ENCODE measurements at regions not wholly inside any gene's neighbourhood (a gene's known extent, or its start where the extent isn't known, plus 50 kb on each side); places are given as distances from the start of the nearest gene placed in this dataset.

- no peak for TF ChIP-seq CTCF (IDR thresholded peaks at IDR 0.05; ENCODE audit: control insufficient read depth, insufficient read depth, low read depth, low read length, missing control alignments)
- H3K4me3 ChIP-seq (ENCODE audit: control insufficient read depth, low read depth, low read length), result no peak overlapping the region
- DNase-seq (ENCODE audit: low read depth), result no peak
These were observed 586.4 kb downstream of the LMO7 start for GRCh38 chr13:76222511-76222910.

- DNase-seq (ENCODE audit: low read depth), result no peak
- no peak for TF ChIP-seq CTCF (IDR thresholded peaks at IDR 0.05; ENCODE audit: control insufficient read depth, insufficient read depth, low read depth, low read length, missing control alignments)
- H3K4me3 ChIP-seq (ENCODE audit: control insufficient read depth, low read depth, low read length), result no peak overlapping the region
These were observed 580.6 kb downstream of the LMO7 start for GRCh38 chr13:76216729-76217128.

GRCh38 chr13:76214001-76214400 is 577.9 kb downstream of the LMO7 start:
- H3K4me3 ChIP-seq (ENCODE audit: control insufficient read depth, low read depth, low read length), result no peak overlapping the region
- no peak for TF ChIP-seq CTCF (IDR thresholded peaks at IDR 0.05; ENCODE audit: control insufficient read depth, insufficient read depth, low read depth, low read length, missing control alignments)
- DNase-seq (ENCODE audit: low read depth), result no peak

- TF ChIP-seq CTCF (IDR thresholded peaks at IDR 0.05; ENCODE audit: control insufficient read depth, insufficient read depth, low read depth, low read length, missing control alignments), result no peak
- no peak overlapping the region for H3K4me3 ChIP-seq (ENCODE audit: control insufficient read depth, low read depth, low read length)
- no peak for DNase-seq (ENCODE audit: low read depth)
These were observed 577.3 kb downstream of the LMO7 start for GRCh38 chr13:76213423-76213904.

GRCh38 chr13:76210262-76210661 is 574.1 kb downstream of the LMO7 start:
- DNase-seq (ENCODE audit: low read depth), result no peak

GRCh38 chr13:76198568-76199163 is 562.5 kb downstream of the LMO7 start:
- TF ChIP-seq CTCF (IDR thresholded peaks at IDR 0.05; ENCODE audit: control insufficient read depth, insufficient read depth, low read depth, low read length, missing control alignments), result no peak
- H3K4me3 ChIP-seq (ENCODE audit: control insufficient read depth, low read depth, low read length), result no peak overlapping the region
- DNase-seq (ENCODE audit: low read depth), result no peak

More at GRCh38 chr13:76210262-76210661, 574.1 kb downstream of the LMO7 start:
- no peak overlapping the region for H3K4me3 ChIP-seq (ENCODE audit: control insufficient read depth, low read depth, low read length)
- TF ChIP-seq CTCF (IDR thresholded peaks at IDR 0.05; ENCODE audit: control insufficient read depth, insufficient read depth, low read depth, low read length, missing control alignments), result no peak

All from AG09309 (cell line).